HG02623 (cell line): ENCODE measurements at regions not wholly inside any gene's neighbourhood (a gene's known extent, or its start where the extent isn't known, plus 50 kb on each side); places are given as distances from the start of the nearest gene placed in this dataset.
"Not testable (repeated sequence)": the region's sequence is repeated elsewhere in the genome, so short reads cannot be mapped to it uniquely, and the experiment has no call there.

ENCODE experiments used
- ATAC-seq: cut with Tn5 transposase; IDR thresholded peaks from one replicate; pipeline ENCODE4 v1.9.1; 2021; ENCODE audit warnings: moderate library complexity; ENCODE audit not compliant: unreplicated experiment

GRCh38 chr4:138460477-138461414, 218.6 kb upstream of the SLC7A11 start:
- ATAC-seq, result no peak

DNA sequence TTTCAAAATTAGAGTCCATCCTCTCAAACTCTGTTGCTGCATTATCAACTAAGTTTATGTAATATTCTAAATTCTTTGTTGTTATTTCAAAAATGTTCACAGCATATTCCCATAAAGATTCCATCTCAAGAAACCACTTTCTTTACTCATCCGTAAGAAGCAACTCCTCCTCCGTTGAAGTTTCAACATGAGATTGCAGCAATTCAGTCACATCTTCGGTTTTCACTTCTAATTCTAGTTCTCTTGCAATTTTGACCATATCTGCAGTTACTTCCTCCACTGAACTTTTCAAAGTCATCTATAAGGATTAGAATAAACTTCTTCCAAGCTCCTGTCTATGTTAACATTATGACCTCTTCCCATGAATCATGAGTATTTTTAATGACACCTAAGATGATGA, 216.6 kb upstream of the SLC7A11 start:
- ATAC-seq, result no peak

DNA sequence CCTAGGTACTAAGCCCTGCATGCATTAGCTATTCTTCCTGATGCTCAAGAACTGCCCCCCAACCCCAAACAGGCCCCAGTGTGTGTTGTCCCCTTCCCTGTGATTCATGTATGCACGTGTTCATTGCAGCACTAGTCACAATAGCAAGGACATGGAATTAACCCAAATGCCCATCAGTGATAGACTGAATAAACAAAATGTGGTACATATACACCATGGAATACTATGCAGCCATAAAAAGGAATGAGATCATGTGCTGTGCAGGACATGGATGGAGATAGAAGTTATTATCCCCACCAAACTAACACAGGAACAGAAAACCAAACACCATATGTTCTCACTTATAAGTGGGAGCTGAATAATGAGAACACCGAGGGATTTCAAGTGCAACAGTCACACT, 214.2 kb upstream of the SLC7A11 start:
- ATAC-seq, result not testable (repeated sequence)

DNA sequence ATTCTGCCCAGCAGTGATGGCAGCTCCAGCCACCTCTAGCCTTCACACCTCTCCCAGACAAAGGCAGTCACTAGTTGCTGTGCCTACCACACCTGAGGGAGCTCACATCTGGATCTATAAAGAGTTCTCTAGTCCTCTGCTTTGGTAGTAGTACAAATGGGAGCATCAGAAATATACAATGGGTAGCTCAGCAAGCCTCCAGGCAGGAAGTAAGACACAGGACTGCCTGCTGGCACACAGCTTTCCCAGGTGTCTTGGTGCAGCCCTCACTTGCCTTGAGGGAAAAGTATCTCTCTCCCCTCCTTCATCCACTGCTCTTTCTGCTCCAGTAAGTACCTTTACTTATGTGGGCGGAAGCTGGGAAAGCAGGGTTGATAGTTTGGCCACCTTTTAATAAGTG, 212.9 kb upstream of the SLC7A11 start:
- ATAC-seq, result no peak

GRCh38 chr4:138452826-138453225, 210.7 kb upstream of the SLC7A11 start:
- no peak for ATAC-seq

DNA sequence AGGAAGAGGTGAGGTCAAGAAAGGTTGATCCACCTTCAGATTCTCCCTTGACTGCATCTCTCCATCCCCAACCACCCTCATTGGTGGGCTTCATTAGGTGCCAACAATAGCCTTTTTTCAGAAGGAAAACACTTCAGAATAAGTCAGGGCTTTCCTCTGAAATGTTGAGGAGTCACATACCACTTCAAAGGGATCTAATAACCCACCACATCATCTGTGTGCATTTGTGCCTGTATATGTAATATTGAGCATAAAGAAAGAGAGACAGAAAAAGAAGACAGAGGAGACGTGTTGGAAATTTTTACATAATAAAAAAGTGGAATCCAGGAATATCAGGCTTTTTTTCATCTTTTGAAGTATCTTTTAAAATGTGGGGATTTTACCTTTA, 209.1 kb upstream of the SLC7A11 start:
- ATAC-seq, result no peak

GRCh38 chr4:138450546-138451275, 208.6 kb upstream of the SLC7A11 start:
- ATAC-seq, result no peak

GRCh38 chr4:138449938-138450337, 207.8 kb upstream of the SLC7A11 start:
- no peak for ATAC-seq

DNA sequence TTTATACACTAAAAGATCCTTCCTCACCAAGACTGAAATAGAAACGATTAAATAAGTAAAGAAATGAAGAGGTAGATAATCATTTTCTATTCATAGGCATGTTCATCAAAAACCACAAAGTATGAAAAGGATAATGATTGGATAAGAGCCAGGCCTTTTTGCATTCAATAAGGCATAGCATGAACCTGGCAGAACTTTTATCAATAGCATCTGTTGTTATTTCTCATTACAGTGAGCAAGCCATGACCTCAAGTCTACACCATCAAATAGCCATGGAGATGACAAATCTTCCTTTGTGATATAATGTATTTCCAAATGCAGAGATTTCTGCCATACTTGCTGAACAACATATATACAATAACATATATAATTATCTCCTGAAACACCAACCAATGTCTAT, 206.0 kb upstream of the SLC7A11 start:
- no peak for ATAC-seq

GRCh38 chr4:138446456-138446855, 204.3 kb upstream of the SLC7A11 start:
- no peak for ATAC-seq

DNA sequence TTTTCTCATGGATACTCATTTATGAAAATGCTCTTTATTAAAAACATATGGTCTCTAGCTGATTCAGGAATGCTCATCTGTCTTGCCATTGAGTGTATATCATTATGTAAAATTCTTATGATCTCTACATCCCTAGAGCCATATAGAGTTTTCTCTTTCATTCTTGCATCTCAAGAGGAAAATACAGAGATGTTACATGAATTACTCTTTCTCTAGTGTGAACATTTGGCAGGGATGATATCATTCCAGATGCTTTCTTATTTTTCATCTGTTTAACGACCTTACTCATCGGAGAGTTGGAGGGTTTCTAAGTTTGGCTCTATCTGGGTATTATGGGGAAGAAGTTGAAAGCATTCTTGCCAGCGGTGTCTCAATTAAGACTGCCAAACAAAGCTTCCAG, 202.9 kb upstream of the SLC7A11 start:
- no peak for ATAC-seq

DNA sequence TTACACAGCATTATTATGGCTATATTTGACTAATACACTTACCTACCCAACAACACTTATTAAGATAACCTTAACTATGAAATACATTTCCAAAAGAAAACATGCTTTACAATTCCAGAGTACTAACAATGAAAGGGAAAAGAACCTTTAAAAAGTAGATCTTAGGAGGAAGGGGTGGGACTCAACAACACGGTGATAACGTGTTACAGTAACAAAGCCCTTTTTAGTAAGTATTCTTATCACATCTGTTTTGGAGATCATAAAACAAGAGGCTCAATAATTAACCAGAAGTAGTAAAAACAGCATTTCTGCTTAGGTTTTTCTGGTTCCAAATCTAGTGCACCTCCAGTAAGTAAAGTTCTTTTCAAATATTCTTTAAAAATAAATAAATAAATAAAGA, 202.1 kb upstream of the SLC7A11 start:
- ATAC-seq, result no peak

GRCh38 chr4:138439143-138439581, 197.0 kb upstream of the SLC7A11 start:
- ATAC-seq, result no peak

- no peak for ATAC-seq
These were observed 196.5 kb upstream of the SLC7A11 start for GRCh38 chr4:138438608-138439007.

DNA sequence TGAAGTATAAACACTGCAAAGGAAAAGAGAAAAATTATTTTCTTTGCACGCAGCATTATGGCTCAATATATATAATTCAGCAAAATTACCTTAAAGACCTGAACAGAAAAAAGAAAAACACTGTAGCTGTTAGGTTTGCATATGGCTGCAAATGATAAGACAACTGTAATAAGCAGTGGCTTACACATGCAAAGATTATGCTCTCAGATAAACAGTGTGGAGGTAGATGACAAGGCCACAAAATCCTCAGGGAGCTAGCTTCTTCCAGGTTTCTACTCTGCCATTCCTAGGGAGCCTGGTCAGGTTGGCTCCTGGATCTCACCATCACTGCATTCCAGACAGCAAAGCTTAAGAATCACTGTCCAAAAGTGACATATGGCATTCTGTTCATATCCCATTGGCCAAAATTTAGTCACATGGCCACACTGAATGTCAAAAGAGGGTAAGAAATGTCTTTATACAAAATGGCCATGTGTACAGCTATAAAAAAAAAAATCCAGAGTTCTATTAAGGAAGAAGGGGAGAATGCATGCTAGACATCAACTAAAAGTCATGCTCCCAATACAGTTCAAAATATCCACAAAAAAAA, 195.2 kb upstream of the SLC7A11 start:
- no peak for ATAC-seq

DNA sequence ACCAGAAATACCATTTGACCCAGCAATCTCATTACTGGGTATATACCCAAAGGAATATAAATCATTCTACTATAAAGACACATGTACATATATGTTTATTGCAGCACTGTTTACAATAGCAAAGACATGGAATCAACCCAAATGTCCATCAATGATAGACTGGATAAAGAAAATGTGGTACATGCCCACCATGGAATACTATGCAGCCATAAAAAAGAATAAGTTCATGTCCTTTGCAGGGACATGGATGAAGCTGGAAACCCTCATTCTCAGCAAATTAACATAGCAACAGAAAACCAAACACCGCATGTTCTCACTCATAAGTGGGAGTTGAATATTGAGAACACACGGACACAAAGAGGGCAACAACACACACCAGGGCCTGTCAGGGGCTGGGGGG, 193.6 kb upstream of the SLC7A11 start:
- ATAC-seq, result not testable (repeated sequence)

DNA sequence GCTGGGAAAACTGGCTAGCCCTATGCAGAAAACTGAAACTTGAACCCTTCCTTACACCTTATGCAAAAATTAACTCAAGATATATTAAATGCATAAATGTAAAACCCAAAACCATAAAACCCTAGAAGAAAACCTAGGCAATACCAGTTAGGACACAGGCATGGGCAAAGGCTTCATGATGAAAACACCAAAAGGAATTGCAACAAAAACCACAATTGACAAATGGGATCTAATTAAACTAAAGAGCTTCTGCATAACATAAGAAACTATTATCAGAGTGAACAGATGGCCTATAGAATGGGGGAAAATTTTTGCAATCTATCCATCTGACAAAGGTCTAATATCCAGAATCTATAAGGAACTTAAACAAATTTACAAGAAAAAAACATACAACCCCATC, 192.9 kb upstream of the SLC7A11 start:
- not testable (repeated sequence) for ATAC-seq

GRCh38 chr4:138428611-138429010, 186.5 kb upstream of the SLC7A11 start:
- no peak for ATAC-seq

DNA sequence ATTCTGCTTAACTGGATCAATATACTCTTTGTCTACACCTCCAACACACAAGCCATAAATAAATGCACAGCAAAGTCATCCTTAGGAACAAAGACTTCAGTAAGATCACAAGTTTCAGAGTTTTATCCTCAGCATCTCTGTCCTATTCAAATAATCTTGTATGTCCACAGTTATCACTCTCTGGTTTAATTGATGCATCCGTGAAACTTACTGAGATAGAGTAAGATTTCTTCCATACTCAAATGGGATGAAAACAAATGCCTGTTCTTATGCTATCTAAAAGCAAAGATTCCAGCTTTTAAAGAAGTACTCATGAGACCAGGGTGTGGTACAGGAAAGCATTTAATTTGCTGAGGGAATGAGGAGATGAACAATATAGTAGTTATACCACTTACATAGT, 184.6 kb upstream of the SLC7A11 start:
- ATAC-seq, result no peak

GRCh38 chr4:138420471-138420870, 178.3 kb upstream of the SLC7A11 start:
- no peak for ATAC-seq

DNA sequence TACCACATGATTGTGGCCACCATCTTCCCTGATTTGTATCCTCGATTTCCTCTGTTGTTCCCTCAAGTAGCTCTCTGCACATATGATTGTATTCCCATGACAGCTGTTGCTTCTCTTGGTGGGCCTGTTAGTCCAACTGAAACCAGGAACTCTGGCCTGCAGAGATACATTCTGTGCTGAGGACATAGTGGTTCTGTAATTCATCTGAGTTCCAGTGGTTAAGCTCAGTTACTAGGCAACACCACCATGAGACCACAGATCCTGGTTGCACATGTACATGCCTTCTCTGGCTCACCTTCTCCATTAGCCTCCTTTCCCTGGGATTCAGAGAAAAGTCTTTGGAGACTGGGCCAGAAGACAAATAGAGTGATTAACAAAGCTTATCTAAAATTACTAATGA, 172.1 kb upstream of the SLC7A11 start:
- no peak for ATAC-seq

GRCh38 chr4:138413273-138413672, 171.1 kb upstream of the SLC7A11 start:
- ATAC-seq, result no peak
